HG02870 (cell line): ENCODE measurements at regions not wholly inside any gene's neighbourhood (a gene's known extent, or its start where the extent isn't known, plus 50 kb on each side); places are given as distances from the start of the nearest gene placed in this dataset.
"Not testable (repeated sequence)": the region's sequence is repeated elsewhere in the genome, so short reads cannot be mapped to it uniquely, and the experiment has no call there.

ENCODE experiments used
- ATAC-seq: cut with Tn5 transposase; IDR thresholded peaks from one replicate; pipeline ENCODE4 v1.9.1; 2021; ENCODE audit warnings: mild to moderate bottlenecking, moderate library complexity; ENCODE audit not compliant: unreplicated experiment

DNA sequence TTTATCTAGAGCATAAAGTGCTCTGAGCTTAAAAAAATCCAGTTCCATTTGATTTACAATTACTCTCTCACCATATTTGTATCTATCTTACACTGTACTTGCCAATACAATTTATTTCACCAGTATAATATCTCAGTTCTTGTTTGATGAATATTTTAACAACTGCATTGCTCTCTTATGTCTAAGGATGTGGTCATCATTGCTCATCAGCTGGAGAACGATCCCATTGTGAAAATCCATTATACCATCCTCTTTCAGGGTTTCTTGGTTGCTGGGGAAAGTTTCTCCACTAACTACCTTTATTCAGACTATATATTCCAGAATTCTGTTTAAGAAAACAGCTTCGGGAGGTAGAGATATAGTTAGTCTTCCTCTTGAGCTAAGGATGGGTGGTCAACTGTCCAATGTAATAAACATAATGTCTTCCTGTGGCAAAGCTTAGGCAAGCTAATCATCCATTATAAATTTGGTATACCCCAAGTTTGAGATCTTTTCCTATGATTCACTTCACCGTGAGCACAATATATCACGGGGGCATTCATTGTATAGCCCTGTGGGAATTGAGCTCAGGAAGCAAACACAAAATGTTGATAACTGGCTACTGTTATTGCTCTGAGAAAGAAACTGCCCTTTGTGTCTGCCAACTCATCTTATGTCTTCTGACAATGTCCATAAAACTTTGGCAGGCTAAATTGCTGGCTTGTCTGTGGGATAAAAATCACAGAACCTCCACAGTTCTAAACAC lies 2361.9 kb downstream of the ARAP2 start:
- no peak for ATAC-seq

DNA sequence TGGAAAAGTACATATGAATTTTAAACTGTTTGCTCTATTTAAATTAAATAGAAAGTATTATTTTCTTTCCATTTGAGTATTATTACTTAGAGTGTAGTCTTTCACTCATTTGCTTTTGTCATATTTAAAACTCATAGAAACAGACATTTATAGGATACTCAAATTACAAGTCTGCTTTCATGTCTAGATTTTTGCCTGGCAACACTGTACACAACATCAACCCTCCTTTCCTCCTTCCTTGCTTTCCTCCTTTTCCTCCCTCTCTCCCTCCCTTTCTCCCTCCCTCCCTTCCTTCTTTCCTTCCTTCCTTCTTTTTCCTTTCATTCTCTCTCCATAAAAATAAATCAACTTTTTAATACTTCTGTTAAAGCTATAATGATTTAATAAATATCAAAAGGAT lies 2361.2 kb downstream of the ARAP2 start:
- no peak for ATAC-seq

DNA sequence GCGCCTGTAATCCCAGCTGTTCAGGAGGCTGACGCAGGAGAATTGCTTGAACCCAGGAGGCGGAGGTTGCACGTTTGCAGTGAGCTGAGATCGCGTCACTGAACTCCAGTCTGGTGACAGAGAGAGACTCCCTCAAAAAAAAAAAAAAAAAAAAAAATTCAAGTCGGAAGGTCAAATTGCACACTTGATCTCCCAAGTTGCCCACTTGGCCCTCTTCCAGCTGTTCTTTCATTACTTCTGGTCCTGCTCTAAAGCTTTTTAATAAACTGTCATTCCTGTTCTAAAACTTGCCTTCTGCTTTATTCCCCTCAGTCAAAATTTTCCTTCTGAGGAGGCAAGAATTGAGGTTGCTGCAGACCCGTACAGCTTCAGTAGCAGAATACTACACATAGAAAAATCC lies 2358.0 kb downstream of the ARAP2 start:
- no peak for ATAC-seq

DNA sequence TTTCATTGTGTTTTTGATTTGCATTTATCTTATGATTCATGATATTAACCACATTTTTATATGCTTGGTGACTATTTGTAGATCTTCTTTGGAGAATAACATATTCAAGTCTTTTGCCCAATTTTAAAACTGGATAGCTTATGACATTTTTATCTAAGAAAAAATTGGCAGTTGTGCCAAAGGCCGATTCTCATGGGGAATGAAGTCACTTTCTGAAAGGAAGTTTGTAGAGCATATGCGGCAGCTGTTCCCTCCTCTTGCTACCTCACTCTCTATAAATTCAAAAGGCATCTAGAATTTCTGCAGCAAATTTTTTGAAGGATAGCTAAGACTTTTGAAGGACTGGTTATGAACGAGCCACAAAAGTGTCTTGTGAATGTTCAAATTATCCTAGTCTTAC lies 2353.5 kb downstream of the ARAP2 start:
- ATAC-seq: no peak

DNA sequence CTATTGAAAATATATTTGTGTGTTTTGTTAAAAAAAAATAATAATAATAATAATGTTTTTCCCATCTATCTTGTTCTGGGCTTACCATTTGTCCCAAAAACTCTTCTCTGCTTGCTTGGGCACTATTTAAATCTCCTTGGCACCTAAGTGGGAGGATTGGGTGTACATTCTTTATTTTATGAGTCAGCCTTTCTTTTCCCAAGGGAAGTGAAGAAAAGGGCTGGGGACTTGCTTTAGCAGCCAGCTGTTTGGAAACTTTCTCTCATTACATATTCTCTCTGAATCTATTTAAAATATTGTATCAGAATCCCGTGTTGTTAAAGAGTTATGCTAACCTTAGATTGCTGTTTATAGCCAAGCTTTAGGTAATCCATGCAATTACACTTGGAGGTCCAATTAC lies 2332.4 kb downstream of the ARAP2 start:
- no peak for ATAC-seq

DNA sequence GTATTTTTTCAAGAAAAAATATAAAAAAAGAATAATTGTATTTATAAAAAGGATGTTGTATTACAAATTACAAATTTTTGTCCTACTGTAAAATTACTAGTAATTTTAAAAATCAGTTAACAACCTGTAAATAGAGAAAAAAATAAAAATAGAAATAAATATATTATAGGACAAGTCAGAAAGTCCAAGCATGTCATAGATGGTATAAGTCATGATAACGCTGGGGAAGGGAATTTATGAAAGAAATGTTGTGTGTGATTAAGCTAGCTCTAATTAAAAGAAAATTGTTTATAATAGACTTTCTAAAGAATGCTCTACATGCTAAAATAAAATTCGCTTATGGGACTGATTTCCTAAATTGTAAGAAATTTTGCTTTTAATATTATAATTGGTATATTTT lies 2329.9 kb downstream of the ARAP2 start:
- no peak for ATAC-seq

DNA sequence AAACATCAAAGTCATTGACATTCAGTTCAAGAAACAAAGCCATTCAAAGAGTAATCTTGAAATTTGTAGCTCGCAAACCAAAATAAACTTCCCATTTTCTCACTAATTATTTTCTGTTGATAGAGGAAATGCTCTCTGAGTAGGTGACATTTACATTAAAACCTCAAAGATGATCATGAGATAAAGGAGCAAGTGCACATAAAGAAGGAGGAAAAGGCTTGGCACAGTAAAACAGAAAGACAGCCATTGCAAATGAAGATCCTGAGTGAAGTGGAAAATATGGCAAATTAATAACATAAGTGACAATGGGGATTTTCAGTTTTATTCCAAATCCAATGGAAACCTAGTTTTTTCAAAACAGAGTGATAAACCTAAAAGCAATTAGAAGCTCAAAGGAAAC lies 2320.8 kb downstream of the ARAP2 start:
- no peak for ATAC-seq

DNA sequence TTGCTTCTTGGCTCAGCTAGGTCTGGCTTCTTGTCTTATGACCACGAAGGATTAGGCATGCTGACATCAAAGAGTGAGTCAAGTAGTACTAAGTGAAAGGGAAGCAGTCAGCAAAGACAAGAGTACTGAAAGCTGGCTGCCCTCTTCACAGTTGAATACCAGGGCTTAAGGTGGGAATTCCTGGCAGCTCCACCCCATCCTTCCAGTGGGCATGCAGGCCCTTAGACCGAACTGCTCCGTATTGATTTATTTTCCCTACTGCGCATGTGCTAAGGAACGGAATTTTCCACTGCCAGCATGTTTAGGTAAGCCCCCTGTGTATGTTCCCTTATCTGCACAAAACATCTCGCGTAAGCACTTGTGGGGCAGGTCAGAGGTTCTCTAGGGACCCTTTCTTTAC lies 2320.1 kb downstream of the ARAP2 start:
- no peak for ATAC-seq

DNA sequence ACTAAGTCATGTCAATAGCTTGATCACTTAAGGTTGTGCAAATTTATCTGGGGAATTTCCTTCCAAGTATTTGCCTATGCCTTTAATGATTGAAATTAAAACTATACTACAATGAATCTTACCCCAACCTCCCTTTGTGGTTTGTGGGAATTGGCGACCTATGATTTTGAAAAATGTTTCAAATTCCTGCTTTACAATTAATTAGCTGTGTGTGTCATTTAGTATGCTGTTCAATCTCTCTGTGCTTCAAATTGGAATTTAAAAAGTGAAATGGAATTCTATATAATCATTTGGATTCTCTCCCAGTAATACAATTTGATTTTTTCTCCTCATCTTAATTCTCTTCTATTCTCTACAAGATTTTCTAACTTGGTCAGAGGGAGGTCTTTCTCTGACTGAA lies 2319.5 kb downstream of the ARAP2 start:
- no peak for ATAC-seq

DNA sequence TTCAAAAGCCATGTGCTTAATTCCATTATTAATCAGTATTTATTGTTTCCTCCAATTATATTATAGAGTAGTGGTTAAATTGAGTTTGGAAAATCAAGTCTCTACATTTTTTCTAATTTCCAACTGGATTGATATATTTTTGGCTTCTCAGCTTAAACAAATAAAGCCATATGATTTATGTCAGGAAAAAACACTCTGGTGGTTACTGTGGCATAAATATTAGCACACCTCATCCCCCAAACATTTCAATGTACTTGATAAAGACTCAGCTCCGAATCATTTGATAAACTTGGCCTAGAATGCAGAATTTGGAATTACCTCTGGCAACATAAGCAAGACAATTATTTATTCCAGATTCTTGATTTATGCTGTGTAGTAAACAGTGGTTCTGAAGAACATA lies 2313.8 kb downstream of the ARAP2 start:
- no peak for ATAC-seq

DNA sequence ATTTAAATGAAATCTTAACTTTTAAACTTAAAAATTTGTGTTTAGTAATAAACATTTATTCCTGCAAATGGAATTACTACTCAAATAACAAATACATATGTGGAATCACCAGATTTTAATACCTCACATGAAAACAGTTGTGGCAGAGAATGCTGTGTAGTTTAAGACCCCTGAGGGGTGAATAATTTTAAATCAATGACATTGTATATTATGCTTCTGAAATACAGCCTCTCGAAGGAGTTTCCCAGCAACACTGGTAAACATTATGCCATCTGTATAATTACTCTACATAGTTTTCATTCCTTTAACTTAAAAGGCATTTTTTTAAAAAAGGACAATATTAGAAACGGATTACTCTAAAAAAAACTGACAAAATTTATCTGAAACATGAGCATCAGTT lies 2313.3 kb downstream of the ARAP2 start:
- ATAC-seq: no peak

DNA sequence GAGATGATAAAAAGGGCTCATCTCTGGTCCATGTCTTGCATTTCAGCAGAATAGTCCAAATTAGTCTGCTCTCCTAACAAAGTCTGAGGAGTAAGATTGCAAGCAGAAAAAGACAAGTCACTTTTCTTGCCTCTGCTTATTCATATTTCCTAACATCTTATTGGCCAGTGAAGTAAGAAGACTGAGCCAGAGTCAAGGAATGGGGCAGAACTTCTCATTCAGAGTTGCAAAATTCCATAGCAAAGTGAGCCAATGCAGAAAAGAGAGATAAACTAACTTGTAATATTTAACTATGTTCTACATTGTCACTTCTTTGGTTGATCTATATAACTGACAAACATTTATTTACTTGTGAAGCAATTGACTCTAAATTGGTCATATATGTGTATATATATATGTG lies 2304.0 kb downstream of the ARAP2 start:
- no peak for ATAC-seq

DNA sequence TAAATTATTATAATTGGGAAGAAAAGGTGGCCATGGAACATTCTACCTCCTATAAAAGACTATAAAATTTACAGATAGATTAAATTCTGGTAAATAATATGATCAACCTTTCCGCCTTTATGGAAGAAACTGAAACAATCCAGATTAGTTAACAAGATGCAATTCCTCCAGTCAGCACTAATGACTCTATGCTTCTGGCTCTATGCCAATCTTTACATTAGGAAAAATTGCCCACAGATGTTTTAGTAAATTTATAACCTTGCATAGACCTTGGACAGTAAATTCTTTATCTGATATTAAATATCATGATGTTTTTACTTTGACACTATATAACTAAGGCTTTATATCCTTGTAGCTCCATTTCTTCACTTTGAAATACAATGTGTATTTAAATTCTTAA lies 2302.5 kb downstream of the ARAP2 start:
- ATAC-seq: no peak

DNA sequence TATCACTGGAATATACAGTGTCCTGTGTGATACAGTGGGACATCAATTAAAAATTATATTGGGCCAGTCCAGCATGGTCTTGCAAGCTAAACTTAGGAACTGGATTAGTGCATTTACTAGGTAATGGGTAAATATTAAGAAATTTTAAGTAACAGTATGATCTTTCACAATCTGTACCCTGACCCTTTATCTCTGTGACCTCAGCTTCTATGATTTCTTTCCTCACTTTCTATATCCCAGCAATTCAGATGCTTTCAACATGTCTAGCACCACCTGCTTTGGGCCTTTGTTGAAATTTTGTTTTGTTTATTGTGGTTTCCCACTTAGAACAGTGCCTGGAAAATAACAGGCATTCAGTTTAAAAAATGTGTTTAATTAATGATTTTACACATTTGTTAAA lies 2295.4 kb downstream of the ARAP2 start:
- no peak for ATAC-seq

DNA sequence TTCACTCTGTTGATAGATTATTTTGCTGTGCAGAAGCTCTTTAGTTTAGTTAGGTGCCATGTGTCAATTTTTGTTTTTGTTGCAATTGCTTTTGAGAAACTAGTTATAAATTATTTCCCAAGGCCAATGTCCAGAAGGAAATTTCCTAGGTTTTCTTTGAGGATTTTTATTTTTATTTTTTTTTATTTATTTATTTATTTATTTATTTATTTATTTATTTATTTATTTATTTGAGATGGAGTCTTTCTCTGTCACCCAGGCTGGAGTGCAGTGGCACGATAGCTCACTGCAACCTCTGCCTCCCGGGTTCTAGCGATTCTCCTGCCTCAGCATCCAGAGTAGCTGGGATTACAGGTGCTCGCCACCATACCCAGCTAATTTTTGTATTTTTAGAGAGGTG lies 2290.5 kb downstream of the ARAP2 start:
- ATAC-seq: not testable (repeated sequence)

DNA sequence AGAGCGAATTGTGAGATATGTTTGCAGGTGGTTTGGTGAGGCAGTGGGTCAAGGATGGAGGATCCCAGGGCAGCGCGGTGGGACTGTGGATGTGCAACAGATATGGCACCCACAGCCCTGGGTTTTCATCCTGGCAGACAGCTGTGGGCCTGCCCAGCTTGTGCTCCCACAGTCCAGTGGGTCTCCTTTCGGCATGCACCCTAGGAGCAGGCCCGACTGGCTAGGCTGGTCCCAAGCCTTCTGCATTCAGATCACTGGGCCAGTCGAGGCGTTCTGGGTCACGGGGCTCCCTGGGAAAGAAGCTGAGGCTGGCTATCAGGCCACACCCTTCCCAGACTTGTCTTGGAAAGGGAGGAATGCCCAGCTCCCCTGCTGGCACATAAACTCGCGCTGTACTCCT lies 2289.6 kb downstream of the ARAP2 start:
- no peak for ATAC-seq

DNA sequence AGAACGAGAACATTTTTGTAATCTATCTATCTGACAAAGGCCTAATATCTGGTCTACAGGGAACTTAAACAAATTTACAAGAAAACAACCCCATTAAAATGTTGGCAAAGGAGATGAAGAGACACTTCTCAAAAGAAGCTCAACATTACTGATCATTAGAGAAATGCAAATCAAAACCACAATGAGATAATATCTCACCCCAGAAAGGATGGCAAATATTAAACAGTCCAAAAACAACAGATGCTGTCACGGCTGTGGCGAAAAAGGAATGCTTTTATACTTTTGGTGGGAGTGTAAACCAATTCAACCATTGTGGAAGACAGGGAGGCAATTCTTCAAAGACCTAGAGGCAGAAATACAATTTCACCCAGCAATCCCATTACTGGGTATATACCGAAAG lies 2284.8 kb downstream of the ARAP2 start:
- ATAC-seq: no peak

DNA sequence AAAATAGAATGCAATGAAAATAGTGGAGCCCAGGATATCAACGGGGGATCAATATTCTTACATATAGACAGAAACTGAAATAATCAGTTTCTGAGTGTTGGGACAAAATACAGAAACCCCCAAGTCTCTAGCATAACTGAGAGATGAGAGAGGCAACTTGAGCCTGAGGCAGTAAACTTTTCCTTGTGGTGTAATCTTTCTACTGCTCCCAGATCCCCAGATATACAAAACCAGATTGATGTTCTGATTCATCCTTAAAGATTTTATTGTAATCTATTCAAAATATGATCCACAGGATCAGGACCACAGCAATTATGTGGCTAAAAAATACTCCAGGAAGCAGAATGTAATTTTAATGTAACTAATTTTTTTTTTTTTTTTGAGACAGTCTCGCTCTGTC lies 2282.6 kb downstream of the ARAP2 start:
- ATAC-seq: no peak

DNA sequence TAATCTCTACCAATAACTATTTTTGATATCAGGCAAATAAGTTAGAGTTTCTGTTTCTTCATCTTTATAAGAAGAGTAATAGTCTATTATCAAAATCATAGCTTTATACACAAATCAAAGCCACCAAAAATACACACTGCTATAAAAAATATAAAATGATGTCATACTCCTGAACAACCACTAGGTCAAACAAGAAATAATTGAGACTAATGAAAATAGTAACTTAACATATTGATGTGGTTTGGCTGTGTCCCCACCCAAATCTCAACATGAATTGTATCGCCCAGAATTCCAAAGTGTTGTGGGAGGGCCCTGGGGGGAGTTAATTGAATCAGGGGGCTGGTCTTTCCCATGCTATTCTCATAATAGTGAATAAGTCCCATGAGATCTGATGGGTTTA lies 2277.5 kb downstream of the ARAP2 start:
- no peak for ATAC-seq

DNA sequence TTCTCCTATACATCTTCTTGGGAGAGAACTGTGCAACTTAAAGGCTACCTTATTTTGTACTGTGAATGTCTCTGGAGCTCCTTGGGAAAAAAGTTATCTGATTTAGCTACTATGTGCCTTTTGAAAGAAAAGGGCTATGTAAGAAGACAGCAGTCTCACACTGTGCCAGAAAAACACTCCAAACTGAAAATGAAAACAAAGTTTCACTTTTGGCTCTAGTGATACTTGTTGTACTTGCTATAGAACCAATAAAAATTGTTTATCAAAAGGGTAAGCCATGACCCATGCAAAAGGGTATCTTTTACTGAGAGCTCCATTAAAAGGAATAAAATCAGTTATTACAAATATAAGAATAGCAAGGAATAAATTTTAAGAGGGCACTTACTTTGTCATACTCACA lies 2270.0 kb downstream of the ARAP2 start:
- ATAC-seq: no peak

DNA sequence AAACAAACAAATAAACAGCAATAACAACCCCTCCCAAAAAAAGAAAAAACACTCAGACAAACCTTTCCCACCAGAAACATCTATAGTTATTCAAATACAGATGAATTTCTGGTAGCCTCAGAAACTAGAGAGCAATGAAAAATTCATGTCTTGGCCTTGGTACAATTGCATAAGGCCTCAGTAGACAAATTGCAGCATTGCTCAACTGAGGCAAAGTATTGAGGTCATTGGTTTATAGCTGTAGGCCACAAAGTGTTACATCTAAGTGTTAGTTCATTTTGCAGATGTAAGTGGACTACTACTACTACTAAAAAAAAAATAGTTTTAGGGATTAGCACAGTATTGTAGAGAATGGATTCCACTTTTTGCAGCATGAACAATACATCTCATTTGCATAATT lies 2268.3 kb downstream of the ARAP2 start:
- ATAC-seq: no peak

DNA sequence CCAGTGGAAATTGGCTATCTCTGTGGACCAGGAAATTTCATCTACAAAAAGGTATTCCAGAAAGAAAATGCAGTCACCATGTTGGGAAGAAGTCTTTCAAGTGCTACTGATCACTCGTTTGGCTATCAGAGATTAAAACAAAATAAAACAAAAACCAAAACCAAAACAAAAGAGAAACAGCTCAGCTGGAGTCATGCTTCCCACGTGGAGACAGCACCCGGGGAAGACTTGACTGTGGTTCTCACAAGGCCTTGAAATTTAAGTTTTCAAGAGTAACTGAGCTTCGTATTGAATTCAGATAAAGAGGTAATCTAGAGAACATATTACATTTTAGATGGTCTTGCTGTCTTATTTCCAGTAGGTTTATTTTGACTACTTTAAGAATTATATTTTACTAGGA lies 2264.5 kb downstream of the ARAP2 start:
- ATAC-seq: not testable (repeated sequence)

DNA sequence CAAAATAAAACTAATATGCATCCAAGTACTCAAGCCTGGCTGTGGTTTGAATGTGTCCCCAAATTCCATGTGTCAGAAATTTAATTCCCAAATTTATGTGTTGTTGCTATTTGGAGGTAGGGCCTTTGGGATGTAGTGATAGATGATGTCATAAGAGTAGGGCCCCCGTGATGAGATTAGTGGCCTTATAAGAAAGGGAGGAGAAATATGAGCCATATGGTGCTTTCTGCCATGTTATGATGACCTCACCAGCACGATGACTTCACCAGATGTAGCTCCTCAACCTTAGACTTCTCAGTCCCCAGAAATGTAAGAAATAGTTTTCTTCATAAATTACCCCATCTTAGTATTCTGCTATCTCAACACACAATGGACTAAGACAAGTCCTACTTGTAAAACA lies 2264.0 kb downstream of the ARAP2 start:
- ATAC-seq: no peak
